ENCODE measurements at regions not wholly inside any gene's neighbourhood (a gene's known extent, or its start where the extent isn't known, plus 50 kb on each side); places are given as distances from the start of the nearest gene placed in this dataset.
"Not testable (repeated sequence)": the region's sequence is repeated elsewhere in the genome, so short reads cannot be mapped to it uniquely, and the experiment has no call there.

DNA sequence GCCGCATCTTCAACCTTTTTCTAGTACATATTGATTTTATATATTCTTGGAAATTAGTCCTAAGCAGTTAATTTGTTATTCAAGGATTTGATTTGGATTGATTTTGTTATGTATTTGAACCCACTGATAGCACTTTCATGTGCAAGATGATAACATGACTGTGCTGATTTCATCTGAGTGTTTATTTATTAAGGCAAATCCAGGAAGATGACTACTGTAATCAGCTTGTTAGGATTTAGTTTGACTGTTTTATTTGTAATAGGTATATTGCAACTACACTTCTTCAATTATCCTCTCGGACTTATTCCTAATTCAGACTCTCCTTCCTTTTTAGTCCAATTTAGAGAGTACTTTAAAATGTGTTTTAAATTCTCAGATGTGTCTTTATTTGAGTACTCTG is 75.1 kb upstream of the PRKG1 start:
- no peak for DNase-seq

DNA sequence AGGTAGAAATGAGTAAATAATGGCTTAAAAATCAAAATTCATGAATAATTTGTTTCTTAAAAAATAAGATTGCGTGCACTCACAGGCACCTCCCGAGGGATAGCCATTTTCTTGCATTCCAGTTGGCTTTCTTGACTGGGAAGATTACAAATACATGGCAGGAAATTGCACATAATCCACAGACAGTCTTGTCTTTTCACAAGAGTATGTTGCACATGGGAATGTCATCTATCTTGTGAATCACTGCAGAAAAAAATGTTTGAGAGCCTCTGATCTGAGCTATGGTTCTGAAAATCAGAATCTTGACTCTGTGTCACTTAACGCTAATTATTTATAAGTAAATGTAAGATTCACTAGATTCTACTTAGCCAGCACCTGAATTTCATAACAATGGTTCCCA is 74.1 kb upstream of the PRKG1 start:
- no peak for DNase-seq

- no peak for DNase-seq
These were observed 73.3 kb upstream of the PRKG1 start for GRCh38 chr10:51000976-51001375.

GRCh38 chr10:51001587-51001986 is 72.7 kb upstream of the PRKG1 start:
- DNase-seq: no peak

GRCh38 chr10:51002469-51002868 is 71.8 kb upstream of the PRKG1 start:
- no peak for DNase-seq

- DNase-seq: no peak
These were observed 69.5 kb upstream of the PRKG1 start for GRCh38 chr10:51004776-51005175.

DNA sequence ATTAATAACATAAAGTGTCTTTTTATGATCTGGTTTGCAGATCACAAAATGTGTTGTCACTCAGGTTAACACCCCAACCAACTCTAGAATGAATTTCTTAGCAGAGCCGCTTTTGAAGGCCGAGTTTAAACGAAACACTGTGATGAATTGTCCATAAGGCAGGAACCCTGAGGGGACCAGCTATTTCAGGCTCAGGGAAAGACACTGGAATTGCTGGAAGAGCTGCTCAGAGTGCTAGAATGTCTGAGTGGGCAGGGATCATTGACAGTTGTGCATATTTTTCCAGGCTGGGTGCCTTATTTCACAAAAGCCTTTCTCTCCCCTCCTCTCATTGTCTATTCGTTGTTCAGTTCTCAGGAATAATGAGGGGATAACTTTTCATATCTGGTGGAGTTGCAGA is 68.7 kb upstream of the PRKG1 start:
- DNase-seq: no peak

GRCh38 chr10:51006686-51007085 is 67.6 kb upstream of the PRKG1 start:
- no peak for DNase-seq

GRCh38 chr10:51007781-51008180 is 66.5 kb upstream of the PRKG1 start:
- no peak for DNase-seq

DNA sequence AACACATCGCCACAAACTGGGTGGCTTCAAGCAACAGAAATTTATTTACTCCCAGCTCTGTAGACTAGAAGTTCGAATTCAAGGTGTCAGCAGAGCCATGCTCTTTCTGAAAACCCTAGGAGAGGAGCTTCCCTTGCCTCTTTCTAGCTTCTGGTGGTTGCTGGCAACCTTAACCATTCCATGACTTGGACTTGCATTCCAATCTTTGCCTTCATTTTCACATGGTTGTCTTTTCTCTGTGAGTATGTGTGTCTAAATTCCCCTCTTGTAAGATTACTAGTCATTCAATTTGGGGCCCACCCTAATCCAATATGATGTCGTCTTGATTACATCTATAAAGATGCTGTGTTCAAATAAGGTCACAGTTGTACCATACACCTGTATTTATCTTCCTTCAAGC is 65.9 kb upstream of the PRKG1 start:
- DNase-seq: no peak

GRCh38 chr10:51010977-51011376 is 63.3 kb upstream of the PRKG1 start:
- peak; percentile 5 for DNase-seq

- no peak for DNase-seq
These were observed 62.2 kb upstream of the PRKG1 start for GRCh38 chr10:51012073-51012472.

- DNase-seq: no peak
These were observed 59.5 kb upstream of the PRKG1 start for GRCh38 chr10:51014680-51015389.

GRCh38 chr10:51015390-51015754 is 58.9 kb upstream of the PRKG1 start:
- DNase-seq: not testable (repeated sequence)

DNA sequence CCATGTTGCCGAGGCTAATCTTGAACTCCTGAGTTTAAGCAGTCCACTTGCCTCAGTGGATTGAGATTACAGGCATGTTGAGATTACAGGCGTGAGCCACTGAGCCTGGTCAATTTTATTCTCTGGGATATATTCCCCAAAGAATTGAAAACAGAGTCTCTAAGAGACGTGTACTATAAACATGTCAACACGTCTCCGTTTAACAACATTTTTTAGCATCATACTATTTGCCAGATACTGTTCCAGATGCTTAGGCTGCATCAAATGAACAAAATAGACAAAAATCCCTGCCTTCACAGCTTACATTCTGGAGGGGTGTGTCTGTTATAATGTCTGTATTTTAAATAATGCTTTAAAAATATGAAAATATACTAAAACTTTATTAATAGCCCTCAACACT is 54.1 kb upstream of the PRKG1 start:
- no peak for DNase-seq

- no peak for DNase-seq
These were observed 51.2 kb upstream of the PRKG1 start for GRCh38 chr10:51022933-51023585.

DNA sequence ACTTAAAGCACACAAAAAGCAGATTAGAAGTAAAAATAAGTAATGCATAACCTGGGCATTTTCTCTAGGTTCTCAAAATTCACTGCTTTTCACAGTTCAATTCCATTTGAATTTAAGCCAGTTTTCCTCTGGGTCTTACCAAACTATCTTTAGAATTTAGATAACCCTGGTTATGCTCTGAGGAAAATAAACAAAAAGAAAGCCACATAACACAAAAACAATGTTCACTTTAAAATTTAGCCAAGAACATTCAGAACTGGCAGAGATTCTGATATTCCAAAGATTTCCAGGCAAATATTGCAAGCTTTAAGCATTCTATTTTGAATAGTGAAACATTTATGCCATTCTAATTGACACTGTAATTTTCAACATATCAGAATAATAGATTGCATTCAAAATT is 50.7 kb upstream of the PRKG1 start:
- no peak for DNase-seq
